ENCODE measurements at regions not wholly inside any gene's neighbourhood (a gene's known extent, or its start where the extent isn't known, plus 50 kb on each side); places are given as distances from the start of the nearest gene placed in this dataset.

DNA sequence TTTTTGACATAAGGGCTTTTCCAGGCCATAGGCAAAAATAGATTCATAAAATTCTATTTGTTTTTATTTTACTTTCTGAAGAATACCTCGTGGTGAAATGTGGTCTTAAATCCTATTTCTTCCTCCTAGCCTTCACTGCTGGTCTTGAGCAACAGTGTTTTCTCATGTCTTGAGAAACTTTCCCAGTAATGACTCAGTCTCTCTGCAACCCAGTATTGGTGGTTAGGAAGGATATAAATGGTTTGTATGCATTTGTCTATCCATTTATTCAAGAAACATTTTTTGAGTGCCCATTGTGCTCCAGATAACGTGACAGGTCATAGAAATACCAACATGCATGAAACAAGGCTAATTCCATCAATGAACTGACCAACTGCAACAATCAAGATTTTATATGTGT lies 213.9 kb downstream of the TMEM114 start:
- peaks cover 19% of the 10 kb centered on the region for H3K4me1 Mint-ChIP-seq
- H3K4me3 ChIP-seq (ENCODE audit: low read length), result no peak overlapping the region

DNA sequence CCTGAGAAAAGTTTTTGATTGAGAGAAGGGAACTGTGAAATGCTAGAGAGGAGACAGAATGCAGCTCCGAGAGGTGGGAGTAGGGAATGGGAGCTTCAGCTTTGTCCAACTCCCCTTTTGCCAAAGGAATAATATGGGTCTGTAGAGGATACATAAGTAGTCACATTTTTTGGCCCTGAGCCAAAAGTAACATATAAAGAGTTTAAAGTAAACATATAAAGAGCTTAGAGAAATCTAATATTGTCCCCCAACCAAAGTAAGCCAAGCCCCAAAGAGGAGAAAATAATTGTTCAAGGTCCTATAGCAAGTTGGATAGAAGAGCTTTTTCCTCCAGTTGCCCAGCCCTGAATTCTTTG lies 215.1 kb downstream of the TMEM114 start:
- H3K27me3 ChIP-seq (ENCODE audit: control insufficient read depth, insufficient read depth, low read length, poor library complexity, severe bottlenecking), result no peaks in the 10 kb centered on the region
- WGBS, 2 experiments (ENCODE audit: insufficient coverage in 1 of 2, insufficient read length in 1 of 2), result 92 to 100% methylated on average over 1 of the region's 1 CpG
- peaks cover 17% of the 10 kb centered on the region for H3K9me3 Mint-ChIP-seq
- H3K4me1 ChIP-seq (ENCODE audit: control insufficient read depth, insufficient read depth, low read length), result no peaks in the 10 kb centered on the region
- H3K36me3 Mint-ChIP-seq (ENCODE audit: low read depth), result peaks cover 3% of the 10 kb centered on the region
- no peak overlapping the region for H3K4me3 ChIP-seq (ENCODE audit: low read length)
- no peak for TF ChIP-seq CTCF (conservative IDR thresholded peaks at IDR 0.05)
- no peak overlapping the region for H3K27ac Mint-ChIP-seq
- no peaks in the 10 kb centered on the region for H3K36me3 ChIP-seq (ENCODE audit: control insufficient read depth, insufficient read depth, low read length)
- no peak for DNase-seq
- peaks cover 7% of the 10 kb centered on the region for H3K4me1 Mint-ChIP-seq
- peaks cover 9% of the 10 kb centered on the region for H3K27me3 Mint-ChIP-seq (ENCODE audit: insufficient read depth)
- no peak overlapping the region for H3K27ac ChIP-seq (ENCODE audit: low read depth, low read length)
- H3K9me3 ChIP-seq (ENCODE audit: control insufficient read depth, low read length), result no peaks in the 10 kb centered on the region
- H3K4me3 Mint-ChIP-seq, result no peak overlapping the region
- no peak overlapping the region for H3K9ac ChIP-seq (ENCODE audit: extremely low read depth, low read length, poor library complexity, severe bottlenecking)

More for the DNA sequence above, 213.9 kb downstream of the TMEM114 start:
- H3K9ac ChIP-seq (ENCODE audit: extremely low read depth, low read length, poor library complexity, severe bottlenecking), result no peak overlapping the region
- 88 to 100% methylated on average over 1 to 2 of the region's 2 CpGs for WGBS, 2 experiments (ENCODE audit: insufficient coverage in 1 of 2, insufficient read length in 1 of 2)
- H3K4me3 Mint-ChIP-seq, result no peak overlapping the region
- no peaks in the 10 kb centered on the region for H3K36me3 ChIP-seq (ENCODE audit: control insufficient read depth, insufficient read depth, low read length)
- peaks cover 9% of the 10 kb centered on the region for H3K27me3 Mint-ChIP-seq (ENCODE audit: insufficient read depth)
- no peak overlapping the region for H3K27ac Mint-ChIP-seq
- peaks cover 3% of the 10 kb centered on the region for H3K36me3 Mint-ChIP-seq (ENCODE audit: low read depth)
- no peaks in the 10 kb centered on the region for H3K27me3 ChIP-seq (ENCODE audit: control insufficient read depth, insufficient read depth, low read length, poor library complexity, severe bottlenecking)
- peaks cover 17% of the 10 kb centered on the region for H3K9me3 Mint-ChIP-seq
- no peak for TF ChIP-seq CTCF (conservative IDR thresholded peaks at IDR 0.05)
- no peak overlapping the region for H3K27ac ChIP-seq (ENCODE audit: low read depth, low read length)
- DNase-seq, result no peak
- H3K9me3 ChIP-seq (ENCODE audit: control insufficient read depth, low read length), result no peaks in the 10 kb centered on the region
- H3K4me1 ChIP-seq (ENCODE audit: control insufficient read depth, insufficient read depth, low read length), result peaks cover 4% of the 10 kb centered on the region

GRCh38 chr16:8374586-8375231 lies 215.6 kb downstream of the TMEM114 start:
- Histone ChIP-seq H3K9me3 (ENCODE audit: control insufficient read depth, low read length) (no peaks in the 10 kb centered on the region), H3K4me3 (ENCODE audit: low read length) (no peak overlapping the region), H3K4me1 (ENCODE audit: control insufficient read depth, insufficient read depth, low read length) (no peaks in the 10 kb centered on the region), H3K27ac (ENCODE audit: low read depth, low read length) (no peak overlapping the region), H3K27me3 (ENCODE audit: control insufficient read depth, insufficient read depth, low read length, poor library complexity, severe bottlenecking) (no peaks in the 10 kb centered on the region), H3K9ac (ENCODE audit: extremely low read depth, low read length, poor library complexity, severe bottlenecking) (no peak overlapping the region), H3K36me3 (ENCODE audit: control insufficient read depth, insufficient read depth, low read length) (no peaks in the 10 kb centered on the region)
- Mint-ChIP-seq H3K4me3 (no peak overlapping the region), H3K27ac (no peak overlapping the region), H3K9me3 (peaks cover 17% of the 10 kb centered on the region), H3K36me3 (ENCODE audit: low read depth) (peaks cover 3% of the 10 kb centered on the region), H3K4me1 (peaks cover 2% of the 10 kb centered on the region), H3K27me3 (ENCODE audit: insufficient read depth) (peaks cover 9% of the 10 kb centered on the region)
- whole genome bisulfite sequencing, 2 experiments (ENCODE audit: insufficient coverage in 1 of 2, insufficient read length in 1 of 2), result 83 to 90% methylated on average over 4 to 7 of the region's 8 CpGs
- no peak for DNase-seq
- TF ChIP-seq CTCF (conservative IDR thresholded peaks at IDR 0.05), result no peak

All from endodermal cell (in vitro differentiated cells).